NCI-H2029 treated with DMSO at 0.1 percent for 48 hours (cell line): ENCODE measurements at regions not wholly inside any gene's neighbourhood (a gene's known extent, or its start where the extent isn't known, plus 50 kb on each side); places are given as distances from the start of the nearest gene placed in this dataset.

Experiments used
- DNase-seq: peaks from one replicate; lab custom pipeline; 2025; lab: John Stamatoyannopoulos, UW

DNA sequence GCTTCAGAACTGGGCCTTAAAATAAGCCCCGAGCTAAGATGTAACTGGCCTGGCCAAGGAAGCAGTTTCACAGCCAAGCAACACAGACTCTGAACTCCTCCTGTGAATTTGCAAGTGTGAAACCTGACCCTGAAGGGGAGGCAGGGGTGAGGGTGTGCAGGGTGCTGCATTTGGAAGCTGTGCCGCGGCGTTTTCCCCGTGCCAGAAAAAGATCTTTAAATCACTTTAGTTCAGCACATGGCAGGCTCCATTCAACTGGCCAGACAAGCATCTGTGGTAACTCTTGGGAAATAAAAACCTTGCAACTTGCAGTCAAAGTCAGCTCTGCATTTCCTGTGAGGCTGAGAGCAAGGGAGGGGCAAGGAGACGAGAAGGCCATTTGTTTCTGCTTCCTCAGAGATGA lies 209.3 kb upstream of the SOX11 start:
- no peak for DNase-seq

DNA sequence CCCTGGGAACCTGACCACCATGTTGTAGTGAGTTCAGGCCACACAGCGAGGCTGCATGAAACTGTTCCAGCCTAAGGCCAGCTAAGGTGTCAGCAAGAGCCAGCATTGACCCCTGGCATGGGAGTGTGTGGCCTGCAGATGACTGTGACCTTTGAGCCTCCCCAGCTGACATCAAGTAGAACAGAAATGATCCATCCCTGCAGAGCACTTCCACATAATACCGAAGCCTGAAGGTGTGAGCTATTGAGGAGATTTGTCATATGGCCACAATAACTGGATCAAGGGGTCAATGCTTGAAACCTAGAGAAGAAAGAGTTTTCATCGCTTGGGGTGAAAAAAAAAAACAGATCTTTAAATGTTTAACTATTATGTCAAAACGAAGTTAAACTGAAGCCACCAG lies 207.3 kb upstream of the SOX11 start:
- DNase-seq, result no peak

DNA sequence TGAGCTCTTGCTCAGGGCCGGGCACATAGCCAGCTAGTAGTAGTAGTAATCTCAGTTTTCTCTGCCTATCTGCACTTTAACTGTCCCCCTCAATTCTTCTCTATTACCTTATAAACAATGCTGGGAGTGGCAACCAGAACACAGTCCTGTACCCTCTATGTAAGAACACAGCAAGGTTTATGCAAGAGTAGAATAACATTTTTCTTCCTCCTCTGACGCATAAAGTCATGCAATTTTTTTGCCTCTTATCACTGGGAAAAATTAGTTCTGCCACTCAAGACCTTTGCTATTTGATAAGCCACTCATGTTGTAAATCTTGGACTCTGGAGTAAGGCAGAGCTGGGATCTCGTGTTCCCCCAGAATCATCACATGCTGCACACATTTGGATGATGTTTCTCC lies 200.7 kb upstream of the SOX11 start:
- DNase-seq, result no peak

DNA sequence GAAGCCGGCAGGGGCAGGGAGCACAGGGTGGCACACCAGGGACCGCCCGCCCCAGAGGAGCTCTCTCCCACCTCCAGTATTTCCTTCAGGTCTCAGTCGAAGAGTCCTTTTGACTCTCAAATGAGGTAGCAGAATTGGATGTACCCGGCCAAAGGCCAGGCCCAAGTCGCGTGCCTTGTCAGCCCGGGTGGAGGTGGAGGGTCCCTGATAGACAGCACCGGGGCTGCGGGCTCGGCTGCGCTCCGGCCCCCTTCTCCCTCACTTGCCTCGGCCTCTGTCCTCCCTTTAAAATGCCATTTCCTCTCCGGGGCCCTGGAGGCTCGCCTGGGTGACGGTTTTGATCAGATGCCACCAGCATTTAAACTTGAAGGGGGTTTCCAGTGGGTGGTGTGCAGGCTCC lies 198.9 kb upstream of the SOX11 start:
- DNase-seq, result no peak

DNA sequence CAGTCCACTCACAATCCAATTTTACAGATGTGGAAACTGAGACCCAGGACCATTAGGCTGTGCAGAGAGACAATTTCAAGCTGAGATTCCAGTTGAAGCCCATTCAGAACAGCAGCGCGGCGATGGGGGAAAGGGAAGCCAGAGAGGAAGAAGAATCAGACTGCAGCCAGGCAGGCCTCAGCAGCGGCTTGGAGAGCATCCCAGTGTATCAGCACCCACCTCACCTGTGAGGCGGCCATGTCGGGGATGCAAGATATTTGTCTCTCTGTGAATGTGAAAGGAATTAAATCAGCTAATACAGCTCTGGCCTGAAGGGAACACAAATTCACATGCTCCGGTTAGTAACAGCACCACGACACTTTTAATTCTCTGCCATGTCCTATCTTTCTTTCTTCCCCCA lies 198.0 kb upstream of the SOX11 start:
- no peak for DNase-seq

DNA sequence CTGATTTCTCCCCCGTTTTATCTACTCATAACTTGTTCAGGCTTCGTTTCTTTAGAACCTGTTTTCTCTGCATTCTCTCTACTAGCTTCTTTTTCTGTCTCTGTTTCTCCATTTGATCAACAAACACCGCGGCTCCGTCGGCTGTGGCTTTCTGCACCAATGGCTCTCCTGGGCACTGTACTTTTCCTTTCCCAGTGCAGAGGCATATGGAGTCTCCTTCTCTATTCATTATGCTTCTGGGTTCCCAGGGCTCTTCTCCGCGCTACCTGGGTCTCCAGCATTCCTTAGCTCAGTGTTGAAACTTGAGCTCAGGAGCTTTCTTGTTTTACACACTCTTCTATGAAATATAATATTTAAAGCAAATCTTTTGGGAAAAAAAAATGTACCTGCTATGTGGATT lies 196.6 kb upstream of the SOX11 start:
- no peak for DNase-seq

DNA sequence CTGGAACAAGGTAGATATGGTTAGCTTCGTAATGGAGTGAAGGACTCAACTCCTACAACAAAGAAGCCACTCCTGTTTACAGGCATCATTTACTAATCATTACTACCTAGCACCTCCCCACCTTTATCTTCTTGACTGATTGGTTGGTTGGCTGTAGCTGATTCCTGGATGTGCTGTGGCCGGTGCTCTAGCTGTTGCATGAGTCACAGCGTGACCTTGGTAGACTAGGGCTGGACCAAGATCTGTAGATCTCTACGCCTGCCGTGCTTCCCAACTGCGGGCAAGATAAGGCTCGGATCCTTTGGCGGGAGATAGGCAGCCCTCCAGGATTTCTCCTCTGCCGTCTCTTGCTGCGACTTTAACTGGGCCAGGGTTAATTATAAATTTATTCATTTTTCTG lies 194.3 kb upstream of the SOX11 start:
- DNase-seq, result no peak

DNA sequence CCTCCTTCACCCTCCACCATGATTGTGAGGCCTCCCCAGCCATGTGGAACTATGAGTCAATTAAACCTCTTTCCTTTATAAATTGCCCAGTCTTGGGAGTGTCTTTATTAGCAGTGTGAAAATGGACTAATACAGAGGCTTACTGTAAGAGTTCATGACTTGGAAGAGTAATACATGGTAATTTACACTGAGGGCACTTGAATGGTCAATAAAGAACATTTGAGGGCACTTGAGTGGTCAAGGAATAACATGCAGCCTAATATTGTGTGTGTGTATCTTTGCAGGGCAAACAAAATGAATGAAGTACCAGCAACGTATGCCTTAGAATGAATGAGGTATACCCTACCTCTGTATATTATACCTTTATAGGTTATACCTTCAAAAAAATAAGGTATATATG lies 190.4 kb upstream of the SOX11 start:
- no peak for DNase-seq

DNA sequence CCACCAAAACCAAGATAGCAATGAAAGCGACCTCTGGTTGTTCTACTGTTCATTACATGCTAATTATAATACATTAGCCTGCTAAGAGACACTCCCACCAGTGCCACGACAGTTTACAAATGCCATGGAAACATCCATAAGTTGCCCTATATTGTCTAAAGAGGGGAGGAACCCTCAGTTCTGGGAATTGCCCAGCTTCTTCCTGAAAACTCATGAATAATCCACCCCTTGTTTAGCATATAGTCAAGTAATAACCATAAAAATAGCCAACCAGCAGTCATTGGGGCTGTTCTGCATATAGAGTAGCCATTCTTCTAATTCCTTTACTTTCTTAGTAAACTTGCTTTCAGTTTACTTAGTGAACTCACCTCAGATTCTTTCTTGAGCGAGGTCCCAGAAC lies 189.8 kb upstream of the SOX11 start:
- no peak for DNase-seq

DNA sequence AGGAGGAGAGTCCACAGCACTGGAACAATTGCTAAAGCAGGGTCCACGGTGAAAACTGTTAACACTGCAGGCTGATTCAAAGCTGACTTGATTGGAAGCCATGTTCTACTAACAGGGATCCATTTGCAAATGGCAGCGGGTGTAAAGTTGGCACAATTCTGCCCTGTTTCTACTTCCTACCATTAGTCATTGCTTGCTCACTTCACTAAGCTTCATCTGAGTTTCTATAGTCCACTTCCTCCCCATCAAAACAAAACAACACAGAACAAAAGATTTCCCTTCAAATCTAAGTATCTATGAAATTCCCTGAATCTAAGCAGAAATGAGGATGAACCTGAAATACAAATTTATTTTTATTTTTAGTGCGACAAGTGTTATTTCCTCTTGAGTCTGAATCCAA lies 187.4 kb upstream of the SOX11 start:
- DNase-seq, result no peak

DNA sequence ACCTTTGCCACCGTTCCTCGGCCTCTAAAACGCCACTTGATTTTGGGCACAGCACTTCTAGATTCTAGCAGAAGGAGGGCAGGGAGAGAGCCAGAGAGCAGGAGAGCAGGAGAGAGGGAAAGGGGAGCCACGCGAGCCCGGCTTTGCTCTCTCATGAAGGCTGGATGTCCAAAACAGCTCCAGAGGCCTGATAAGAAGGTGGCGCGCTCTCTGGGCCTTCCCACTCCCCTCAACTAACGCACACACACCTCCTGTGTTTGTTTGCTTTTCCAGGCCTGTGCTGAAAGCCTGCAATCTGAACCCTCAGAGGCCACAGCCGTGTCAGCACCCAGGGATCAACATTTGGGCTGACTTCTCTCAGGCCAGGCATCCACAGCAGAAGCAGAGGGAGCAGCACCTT lies 184.8 kb upstream of the SOX11 start:
- no peak for DNase-seq

DNA sequence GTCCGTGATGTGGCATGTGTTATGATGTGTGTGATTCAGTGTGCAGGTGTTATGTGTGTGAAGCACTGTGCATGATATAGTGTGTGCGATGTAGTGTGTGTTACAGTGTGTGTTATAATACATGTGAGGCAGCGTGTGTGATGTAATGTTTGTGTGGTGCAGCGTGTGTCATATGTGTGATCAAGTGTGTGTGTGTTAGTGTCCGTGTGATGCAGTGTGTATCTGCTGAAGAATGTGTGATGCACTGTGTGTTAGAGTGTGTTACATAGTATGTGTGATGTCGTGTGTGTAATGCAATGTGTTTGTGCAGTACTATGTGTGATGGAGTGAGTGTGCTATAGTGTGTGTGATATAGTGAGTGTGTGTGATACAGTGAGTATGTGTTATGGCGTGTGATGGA lies 182.8 kb upstream of the SOX11 start:
- no peak for DNase-seq

DNA sequence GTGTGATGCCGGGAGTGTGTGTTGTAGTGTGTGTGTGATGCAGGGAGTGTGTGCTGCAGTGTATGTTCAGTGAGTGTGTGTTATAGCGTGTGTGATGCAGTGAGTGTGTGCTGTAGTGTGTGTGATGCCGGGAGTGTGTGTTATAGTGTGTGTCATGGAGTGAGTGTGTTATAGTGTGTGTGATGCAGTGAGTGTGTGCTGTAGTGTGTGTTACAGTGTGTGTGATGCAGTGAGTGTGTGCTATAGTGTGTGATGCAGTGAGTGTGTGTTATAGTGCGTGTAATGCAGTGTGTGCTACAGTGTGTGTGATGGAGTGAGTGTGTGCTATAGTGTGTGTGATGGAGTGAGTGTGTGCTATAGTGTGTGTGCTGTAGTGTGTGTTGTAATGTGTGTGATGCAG lies 182.1 kb upstream of the SOX11 start:
- no peak for DNase-seq

DNA sequence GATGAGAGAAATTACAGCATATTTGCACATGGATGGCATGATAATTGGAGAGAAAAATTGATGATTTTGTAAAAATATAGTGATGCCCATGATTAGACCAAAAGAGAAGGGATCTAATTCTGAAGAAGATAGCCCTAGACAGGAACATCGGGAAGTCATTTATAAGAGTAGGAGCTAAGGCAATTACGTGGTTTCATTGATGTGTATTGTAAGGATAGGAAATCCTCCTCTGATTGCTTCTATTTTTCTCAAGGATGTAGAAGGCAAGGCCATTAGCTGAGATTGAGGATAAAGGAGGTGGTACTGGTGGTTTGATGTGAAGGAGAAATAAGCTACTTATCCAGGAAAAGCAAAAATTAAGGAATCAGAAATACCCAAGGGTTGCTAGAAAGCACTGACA lies 176.5 kb upstream of the SOX11 start:
- no peak for DNase-seq

DNA sequence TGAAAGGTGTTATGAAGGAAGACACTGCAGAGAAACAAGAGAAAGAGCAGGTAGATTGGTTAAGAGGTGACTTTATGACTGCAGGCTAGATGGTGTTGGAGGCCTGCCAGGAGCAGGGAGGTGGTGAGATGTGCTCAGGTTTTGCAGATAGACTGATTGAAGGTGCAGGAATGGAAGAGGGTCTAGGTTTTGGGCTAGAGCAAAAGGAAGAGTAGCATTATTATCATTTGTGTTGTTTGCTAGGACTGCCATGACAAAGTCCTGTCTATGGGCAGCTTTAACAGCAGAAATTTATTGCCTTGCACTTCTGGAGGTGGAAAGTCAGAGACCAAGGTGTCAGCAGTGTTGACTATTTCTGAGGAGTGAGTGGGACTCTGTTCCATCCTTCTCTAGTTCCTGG lies 172.9 kb upstream of the SOX11 start:
- DNase-seq, result no peak

DNA sequence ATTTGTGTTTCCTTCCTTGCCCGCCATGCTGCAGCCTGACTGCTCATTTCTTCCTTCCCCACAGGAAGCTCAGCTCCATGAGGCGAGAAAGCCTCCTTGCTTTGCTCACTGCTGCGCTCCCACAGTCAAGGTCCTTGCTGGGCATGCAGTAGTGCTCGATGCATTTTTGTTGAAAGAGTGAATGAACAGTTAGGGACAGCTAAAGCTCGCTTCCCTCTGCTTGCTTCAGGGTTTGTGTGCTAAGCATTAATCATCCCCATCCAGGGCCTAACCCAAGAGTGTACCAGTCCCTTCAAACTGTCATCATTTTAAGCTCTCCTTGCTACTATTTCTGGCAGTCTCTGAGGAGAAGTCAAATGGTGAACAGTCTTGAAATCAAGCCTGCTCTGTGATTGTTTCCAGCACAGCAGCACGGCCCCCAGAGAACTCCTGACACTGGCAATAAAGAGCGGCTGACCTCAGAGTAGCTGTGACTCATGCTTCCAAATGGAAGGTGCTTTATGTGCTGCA lies 171.7 kb upstream of the SOX11 start:
- DNase-seq, result no peak

DNA sequence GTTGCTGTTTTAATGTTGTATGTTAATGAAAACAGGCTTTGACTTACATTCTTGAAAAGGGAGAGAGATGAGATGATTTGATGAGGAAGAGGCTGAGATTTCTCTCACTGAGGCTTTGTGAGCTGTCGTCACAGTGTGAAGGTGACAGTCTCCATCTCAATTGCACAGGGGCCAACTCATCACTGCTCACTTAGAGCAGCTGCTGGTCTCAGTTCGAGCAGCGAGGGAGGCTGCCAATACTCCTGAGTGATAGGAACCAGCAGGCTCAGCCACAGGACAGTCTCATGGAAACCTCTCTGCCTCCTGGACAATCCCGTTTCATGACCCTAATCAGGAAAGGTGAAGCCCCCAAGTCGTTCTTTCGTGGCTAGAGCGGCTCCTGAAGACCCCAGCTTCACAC lies 170.7 kb upstream of the SOX11 start:
- DNase-seq, result no peak

DNA sequence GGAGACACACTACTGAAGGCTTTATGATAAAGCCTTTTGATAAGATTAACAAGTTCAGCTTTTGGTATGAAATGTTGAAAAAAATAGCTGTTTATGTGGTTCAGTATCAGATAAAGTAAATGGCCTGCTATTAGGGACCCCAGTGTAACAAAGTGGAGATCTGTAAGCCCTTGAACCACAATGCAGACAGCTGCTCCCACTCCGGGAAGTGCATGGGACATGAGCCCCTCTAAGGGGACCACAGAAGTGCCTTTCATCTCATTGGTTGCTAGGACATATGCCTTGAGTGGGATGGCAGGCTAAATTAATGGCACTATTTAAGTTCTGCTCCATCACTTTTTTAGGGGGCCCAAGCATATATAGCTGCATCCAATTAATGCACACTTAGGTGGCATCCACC lies 167.6 kb upstream of the SOX11 start:
- no peak for DNase-seq

DNA sequence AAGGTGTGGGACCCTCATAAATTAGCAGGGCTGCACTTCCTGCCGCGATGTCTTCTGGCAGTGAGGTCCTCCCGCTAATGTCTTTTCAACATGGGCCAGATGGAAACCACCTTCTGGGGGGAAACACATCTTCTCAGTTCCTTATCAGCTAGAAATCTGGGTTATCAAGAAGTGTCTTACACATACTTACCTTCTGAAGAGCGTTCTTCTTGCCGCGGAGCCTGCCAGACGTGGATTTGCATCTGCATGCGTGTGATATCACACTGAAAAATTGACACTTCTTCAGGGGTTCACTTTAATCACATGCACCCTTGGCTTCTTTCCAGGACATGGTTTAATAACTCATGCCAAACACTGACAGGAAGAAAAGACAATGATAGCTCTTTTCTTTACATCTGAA lies 163.5 kb upstream of the SOX11 start:
- DNase-seq, result no peak

DNA sequence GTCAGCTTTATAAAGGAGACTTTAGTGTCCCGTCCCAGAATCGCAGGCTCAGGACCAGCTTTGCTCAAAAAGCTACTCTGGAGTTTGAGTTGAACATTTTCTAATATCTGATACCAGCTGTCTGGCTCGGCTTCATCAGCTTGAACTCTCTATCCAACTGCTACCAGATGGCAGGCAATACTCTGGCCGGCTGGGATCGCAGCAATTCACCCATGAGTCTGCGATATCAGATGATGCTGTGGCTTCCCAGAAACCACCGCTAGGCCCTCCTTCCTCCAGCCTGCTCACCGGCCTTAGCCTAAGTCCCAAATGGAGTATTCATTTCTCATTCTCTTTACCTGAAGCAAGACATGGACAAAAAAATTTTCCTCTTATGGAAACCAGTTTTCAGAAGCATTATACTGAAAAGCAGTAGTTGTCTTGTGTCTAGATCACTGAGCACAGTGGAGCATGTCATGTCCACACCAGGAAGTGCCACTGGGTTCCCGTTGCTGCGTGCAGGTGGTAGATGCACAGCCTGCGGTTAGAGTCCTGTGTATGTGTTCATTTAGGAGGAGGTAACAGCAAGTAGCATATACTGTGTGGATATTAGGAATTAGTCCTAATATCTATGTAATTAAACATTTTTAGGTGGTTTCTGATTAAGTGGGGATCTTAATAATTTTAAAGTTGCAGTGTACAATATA lies 162.0 kb upstream of the SOX11 start:
- DNase-seq, result no peak

DNA sequence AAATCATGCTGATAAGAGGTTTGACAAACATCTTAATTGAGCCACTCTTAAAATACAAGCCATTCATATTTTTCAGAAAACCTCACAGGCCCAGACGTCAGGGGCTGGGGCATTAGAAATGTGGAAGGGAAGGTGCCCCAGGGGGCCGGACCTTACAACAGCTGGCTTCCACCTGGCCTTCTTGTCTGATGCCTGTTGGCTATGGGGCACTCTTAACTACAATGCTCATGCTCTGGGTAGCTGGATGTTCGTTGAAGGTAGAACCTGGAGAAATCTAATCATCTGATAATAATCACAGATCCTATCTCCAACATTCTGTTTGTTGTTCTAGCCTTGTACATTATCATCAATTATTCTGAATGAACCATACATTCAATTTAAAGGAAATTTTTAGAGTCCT lies 156.9 kb upstream of the SOX11 start:
- no peak for DNase-seq

DNA sequence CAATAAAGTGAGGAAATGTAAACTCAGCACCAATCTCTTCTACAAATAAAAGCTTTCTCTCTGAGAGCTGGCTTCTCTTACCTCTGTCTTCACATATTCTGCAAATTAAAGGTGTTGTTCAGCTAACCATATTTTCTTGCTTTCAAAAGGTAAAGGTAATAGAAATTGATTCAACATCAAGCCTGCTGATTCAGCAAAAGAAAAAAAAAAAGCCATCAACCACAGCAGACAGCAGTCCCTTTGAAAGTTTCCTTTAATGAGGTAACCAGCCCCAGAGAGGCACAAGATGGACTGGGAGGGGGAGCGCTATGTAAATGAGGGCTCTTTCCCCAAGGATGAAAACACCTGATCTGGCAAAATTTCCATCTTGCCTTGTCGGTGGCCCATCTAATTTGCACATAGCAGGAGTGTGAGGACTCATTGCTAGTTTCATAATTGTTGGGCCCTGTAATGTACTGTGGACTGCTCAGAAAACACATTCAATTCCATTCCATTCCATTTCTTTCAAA lies 154.9 kb upstream of the SOX11 start:
- DNase-seq, result no peak

DNA sequence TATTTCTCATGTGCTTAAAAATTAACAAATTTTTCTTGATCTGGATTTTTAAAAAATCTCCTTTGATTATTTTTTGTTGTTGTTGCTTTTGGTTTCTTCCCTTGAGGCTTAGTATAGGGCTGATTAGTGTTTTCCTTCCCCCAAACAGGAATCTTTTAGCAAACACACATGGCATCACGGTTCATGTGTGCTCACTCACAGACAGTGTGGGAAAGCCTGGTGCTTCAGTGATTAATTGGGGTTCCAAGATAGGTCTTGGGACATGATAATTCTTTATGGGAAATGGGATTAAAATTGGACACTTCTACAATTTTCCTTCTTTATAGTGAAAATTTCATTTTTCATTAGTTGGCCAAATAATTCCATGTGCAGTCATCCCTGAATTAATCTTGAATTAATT lies 153.9 kb upstream of the SOX11 start:
- DNase-seq, result no peak

DNA sequence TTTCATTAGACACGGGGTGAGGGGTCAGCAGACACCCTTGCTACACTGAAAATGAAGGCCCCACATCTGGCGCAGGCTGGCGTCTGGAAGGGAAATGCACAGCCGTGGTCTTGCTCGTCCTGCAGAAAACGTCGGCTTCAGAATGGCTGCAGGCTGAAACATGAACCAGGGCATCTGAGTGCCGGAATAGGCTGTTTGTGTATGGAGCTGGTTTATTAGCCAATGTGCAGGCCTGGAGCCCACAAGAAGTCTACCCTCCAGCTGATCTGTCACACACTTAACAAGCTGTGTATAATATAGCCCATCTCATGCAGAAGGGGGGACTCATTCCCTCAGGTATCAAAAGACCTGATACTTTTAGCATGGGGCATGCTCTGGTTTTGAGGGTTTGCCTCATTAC lies 153.4 kb upstream of the SOX11 start:
- no peak for DNase-seq
